ENCODE measurements at regions not wholly inside any gene's neighbourhood (a gene's known extent, or its start where the extent isn't known, plus 50 kb on each side); places are given as distances from the start of the nearest gene placed in this dataset.

GRCh38 chr2:33672896-33673295 is 73.8 kb upstream of the FAM98A start:
- TF ChIP-seq CTCF (IDR thresholded peaks at IDR 0.05; ENCODE audit: insufficient read depth, low read length, poor library complexity, severe bottlenecking) (no peak), EZH2phosphoT487 (conservative IDR thresholded peaks at IDR 0.05; ENCODE audit: low read length) (no peak)

All from SU-DHL-6 (cell line).